Testis (tissue), 2 donors: ENCODE measurements at regions not wholly inside any gene's neighbourhood (a gene's known extent, or its start where the extent isn't known, plus 50 kb on each side); places are given as distances from the start of the nearest gene placed in this dataset.

ENCODE experiments used
- CTCF ChIP-seq, 3 experiments: fragments of 450-650 bp in 2 of 3; fragments of 200-600 bp in 1 of 3; sonication (generic) in 1 of 3; IDR thresholded peaks; one replicate each; pipeline ENCODE4 v1.5.1; 2016 to 2019; ENCODE audit warnings: antibody characterized with exemption in 3 of 3, mild to moderate bottlenecking in 2 of 3, moderate library complexity in 1 of 3
- POLR2A ChIP-seq: fragments of 450-650 bp; IDR thresholded peaks from one replicate; pipeline ENCODE4 v1.6.1; 2017; ENCODE audit warnings: antibody characterized with exemption, mild to moderate bottlenecking, moderate library complexity

DNA sequence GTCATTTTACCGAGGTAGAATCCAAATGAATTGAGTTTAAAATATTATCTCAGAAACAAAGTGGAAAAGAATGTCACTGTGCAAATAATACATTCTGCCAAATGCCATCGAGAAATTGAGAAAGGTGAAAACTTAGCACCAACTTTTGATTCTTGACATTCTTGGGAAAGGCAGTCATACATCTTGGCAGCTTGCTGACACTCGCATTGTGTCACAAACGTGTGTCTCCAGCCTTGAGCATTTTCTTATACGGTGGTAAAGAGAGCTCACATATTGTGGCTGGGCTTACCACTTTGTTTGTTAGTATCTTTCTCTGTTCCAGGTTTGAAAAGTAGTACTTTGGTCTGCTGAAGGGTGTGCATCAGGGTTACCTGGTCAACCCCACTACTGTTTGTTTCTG, 1456.1 kb downstream of the BRINP3 start:
- TF ChIP-seq CTCF (IDR thresholded peaks at IDR 0.05) (no peak), POLR2A (no peak)
